ENCODE measurements at regions not wholly inside any gene's neighbourhood (a gene's known extent, or its start where the extent isn't known, plus 50 kb on each side); places are given as distances from the start of the nearest gene placed in this dataset.

- TF ChIP-seq POLR2AphosphoS5 (IDR thresholded peaks at IDR 0.05) (no peak), CTCF (IDR thresholded peaks at IDR 0.05) (no peak)
These were observed 215.8 kb upstream of the SMLR1 start for GRCh38 chr6:130611366-130611765.

Measured in prostate gland (tissue), 2 donors.